ENCODE measurements at regions not wholly inside any gene's neighbourhood (a gene's known extent, or its start where the extent isn't known, plus 50 kb on each side); places are given as distances from the start of the nearest gene placed in this dataset.
A peak's percentile ranks its signal among the peaks of the same experiment; 100 is the strongest.

DNA sequence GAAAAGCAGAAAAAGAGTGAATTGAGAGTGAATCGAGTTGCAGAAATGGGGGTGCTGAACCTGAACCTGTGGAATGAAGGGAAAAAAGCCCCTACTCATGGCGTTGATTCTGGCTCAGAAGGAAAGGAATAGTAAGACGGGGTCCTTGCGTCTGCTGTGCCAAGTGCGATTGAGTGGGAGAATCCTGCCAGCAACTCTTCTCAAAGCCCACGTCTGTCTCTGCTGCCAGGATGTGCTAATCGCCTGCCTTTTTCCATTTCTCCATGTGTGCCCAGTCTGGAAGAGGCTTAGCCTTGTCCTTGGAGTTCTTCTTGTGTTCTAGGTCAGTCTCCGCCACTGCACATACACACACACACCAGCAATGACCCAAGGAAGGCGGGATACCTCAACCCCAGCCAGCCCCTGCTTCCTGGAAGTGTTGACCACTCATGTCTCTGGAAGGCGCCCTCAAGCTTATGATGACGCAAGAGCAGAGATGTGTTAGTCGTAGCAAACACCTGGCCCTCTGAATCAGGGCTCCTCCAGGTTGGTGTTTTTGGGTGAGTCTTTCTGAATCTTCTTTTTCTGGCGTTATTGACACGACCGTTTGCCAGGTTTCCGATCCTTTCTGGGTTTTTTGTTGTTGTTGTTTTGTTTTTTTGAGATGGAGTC, 262.4 kb upstream of the PROK2 start:
- Histone ChIP-seq H3K4me3 (no peak overlapping the region), H3K36me3 (no peaks in the 10 kb centered on the region), H3K27ac (no peak overlapping the region), H3K27me3 (no peaks in the 10 kb centered on the region), H3K9me3 (no peaks in the 10 kb centered on the region), H3K4me1 (peaks cover 0 to 6% (median 0%) of the 10 kb centered on the region in 4 donors)
- ATAC-seq (ENCODE audit: low FRiP score in 2 of 2) (no peak), DNase-seq (no peak)
- TF ChIP-seq POLR2A (IDR thresholded peaks at IDR 0.05) (no peak), EP300 (IDR thresholded peaks at IDR 0.05) (no peak), POLR2AphosphoS5 (IDR thresholded peaks at IDR 0.05) (no peak)
- TF ChIP-seq, protein P1, sequence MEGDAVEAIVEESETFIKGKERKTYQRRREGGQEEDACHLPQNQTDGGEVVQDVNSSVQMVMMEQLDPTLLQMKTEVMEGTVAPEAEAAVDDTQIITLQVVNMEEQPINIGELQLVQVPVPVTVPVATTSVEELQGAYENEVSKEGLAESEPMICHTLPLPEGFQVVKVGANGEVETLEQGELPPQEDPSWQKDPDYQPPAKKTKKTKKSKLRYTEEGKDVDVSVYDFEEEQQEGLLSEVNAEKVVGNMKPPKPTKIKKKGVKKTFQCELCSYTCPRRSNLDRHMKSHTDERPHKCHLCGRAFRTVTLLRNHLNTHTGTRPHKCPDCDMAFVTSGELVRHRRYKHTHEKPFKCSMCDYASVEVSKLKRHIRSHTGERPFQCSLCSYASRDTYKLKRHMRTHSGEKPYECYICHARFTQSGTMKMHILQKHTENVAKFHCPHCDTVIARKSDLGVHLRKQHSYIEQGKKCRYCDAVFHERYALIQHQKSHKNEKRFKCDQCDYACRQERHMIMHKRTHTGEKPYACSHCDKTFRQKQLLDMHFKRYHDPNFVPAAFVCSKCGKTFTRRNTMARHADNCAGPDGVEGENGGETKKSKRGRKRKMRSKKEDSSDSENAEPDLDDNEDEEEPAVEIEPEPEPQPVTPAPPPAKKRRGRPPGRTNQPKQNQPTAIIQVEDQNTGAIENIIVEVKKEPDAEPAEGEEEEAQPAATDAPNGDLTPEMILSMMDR (IDR thresholded peaks at IDR 0.05) = no peak
- WGBS, 2 donors = 86% methylated on average over 16 of the region's 16 CpGs

DNA sequence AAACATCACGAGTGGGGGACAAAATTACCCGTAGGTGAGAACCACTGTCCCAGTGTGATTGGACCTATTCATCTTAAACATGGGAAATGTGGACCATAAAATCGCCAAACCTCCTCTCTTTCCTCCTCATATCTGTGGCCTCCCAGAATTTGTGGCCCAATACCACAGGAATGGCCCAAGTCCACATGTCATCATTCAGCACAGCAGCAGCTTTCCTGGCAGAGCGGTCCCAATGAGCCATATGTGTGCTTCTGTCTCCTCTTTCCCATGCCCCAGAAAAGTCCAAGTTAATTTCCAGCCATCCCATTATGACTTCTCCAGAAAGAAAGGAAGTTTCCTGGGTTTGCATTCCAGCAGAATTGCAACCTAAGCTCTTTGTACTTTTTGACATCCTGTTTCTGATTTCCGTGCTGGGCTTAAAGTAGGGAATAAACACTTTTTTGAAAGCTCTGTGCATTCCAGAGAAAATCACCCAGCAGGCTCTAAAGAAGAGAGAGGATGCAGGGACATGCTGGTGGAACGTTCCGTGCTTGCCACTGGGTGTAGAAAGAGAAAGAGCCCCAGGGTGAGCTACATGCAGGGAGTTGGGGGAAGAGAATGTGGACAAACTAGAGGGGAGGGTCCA, 259.4 kb upstream of the PROK2 start:
- Histone ChIP-seq H3K27ac (no peak overlapping the region), H3K27me3 (no peaks in the 10 kb centered on the region), H3K9me3 (no peaks in the 10 kb centered on the region), H3K4me3 (no peak overlapping the region), H3K4me1 (peaks cover 0 to 6% (median 0%) of the 10 kb centered on the region in 4 donors), H3K36me3 (no peaks in the 10 kb centered on the region)
- WGBS, 2 donors = 69 to 77% methylated on average over 7 of the region's 7 CpGs
- ATAC-seq (ENCODE audit: low FRiP score in 2 of 2) (no peak), DNase-seq (no peak)
- TF ChIP-seq, protein P1 (IDR thresholded peaks at IDR 0.05) = no peak
- TF ChIP-seq POLR2A (IDR thresholded peaks at IDR 0.05) = no peak
- no peak for TF ChIP-seq POLR2AphosphoS5 (IDR thresholded peaks at IDR 0.05)

DNA sequence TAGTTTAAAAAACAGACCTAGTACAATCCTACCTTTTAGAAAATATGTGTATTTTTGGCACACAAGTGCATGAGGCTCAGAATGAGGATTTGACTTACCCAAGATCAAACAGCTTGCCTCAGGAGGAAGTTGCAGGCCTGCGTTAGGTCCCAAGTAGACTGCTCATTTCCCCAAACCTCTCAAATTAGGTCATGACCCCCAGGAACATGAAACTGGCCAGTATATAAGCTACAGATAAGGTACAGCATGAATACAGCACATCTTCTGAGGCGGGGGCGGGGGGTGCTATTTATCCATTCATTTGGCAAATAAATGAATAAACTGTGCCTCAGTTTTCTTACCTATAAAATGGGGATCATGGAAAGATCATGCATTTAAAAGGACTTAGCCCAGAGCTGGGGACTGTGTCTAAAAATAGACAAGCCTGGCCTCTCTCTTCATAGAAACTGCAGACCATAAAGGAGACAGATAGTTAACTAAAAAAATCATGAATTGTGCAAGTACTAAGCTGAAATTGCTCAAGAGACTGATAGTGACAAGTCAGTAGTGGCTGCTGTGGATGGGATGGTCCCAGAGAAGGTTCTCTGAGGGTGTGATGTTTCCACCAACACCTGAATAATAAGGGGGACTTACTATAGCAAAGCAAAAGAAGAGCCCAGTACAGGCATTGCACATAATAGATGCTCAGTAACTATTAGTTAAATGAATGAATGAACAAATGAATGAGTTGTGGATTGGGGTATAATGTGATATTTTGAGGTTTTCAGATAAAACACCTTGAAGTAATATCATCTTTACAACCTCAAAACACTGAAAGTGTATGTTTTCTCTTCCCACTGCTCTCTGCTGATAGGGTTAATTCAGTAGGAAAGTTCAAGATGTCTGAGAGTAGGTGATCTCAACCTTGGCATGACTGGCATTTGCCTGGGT, 258.5 kb upstream of the PROK2 start:
- Histone ChIP-seq H3K27me3 (no peaks in the 10 kb centered on the region), H3K36me3 (no peaks in the 10 kb centered on the region), H3K4me1 (peaks cover 0 to 6% (median 0%) of the 10 kb centered on the region in 4 donors), H3K27ac (no peak overlapping the region), H3K9me3 (no peaks in the 10 kb centered on the region), H3K4me3 (no peak overlapping the region)
- peak; percentile 70 to 72 for ATAC-seq (ENCODE audit: low FRiP score in 2 of 2)
- DNase-seq = peak in 1 of 2 donors; percentile 50
- TF ChIP-seq POLR2AphosphoS5 (IDR thresholded peaks at IDR 0.05) = no peak
- 77 to 78% methylated on average over 3 of the region's 3 CpGs for WGBS, 2 donors

DNA sequence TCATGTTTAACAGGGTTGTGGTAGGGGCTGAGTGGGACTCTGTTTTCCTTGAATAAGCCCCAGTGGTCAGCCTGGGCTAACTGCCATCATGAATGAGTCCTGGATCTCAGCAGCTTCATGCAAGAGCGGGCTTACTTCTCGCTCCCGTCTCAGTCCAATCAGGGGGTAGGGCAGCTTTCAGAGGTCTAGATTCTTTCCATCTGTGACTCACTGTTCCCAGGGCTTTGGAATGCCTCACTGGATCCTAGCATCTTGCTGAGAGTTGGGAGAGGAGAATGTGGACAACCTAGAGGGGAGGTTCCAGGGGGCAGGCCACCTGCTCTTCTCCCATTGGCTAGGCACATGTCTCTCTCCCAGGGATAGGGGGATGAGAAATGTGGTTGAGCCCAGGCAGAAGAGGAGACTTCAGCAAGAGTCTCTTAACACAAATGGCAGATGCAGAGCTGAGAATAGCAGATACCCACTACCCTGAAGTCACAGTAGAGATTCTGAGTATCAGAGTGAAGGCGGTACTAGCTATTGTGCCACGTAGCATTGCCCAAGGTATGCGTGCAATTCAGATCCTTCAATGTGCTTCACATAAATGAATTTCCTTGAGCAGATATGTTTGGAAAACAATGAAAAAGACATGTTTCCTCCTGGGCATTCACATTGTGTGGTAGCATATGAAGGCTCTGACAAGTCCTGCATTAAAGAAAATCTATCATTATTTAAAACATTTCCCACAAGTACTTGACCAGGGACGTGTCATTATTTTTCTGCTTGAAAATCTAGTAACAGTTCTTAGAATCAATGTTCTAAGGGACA, 257.7 kb upstream of the PROK2 start:
- TF ChIP-seq EP300 (IDR thresholded peaks at IDR 0.05) = no peak
- TF ChIP-seq, protein P1 (IDR thresholded peaks at IDR 0.05) = no peak
- no peak for TF ChIP-seq POLR2A (IDR thresholded peaks at IDR 0.05)
- no peak for TF ChIP-seq POLR2AphosphoS5 (IDR thresholded peaks at IDR 0.05)
- DNase-seq = no peak
- no peak overlapping the region for H3K27ac ChIP-seq
- H3K4me3 ChIP-seq = no peak overlapping the region
- ATAC-seq (ENCODE audit: low FRiP score in 2 of 2) = no peak
- no peaks in the 10 kb centered on the region for H3K9me3 ChIP-seq
- peaks cover 0 to 6% (median 0%) of the 10 kb centered on the region in 4 donors for H3K4me1 ChIP-seq
- H3K36me3 ChIP-seq = no peaks in the 10 kb centered on the region
- H3K27me3 ChIP-seq = no peaks in the 10 kb centered on the region
- 85 to 89% methylated on average over 7 of the region's 7 CpGs for WGBS, 2 donors
